HepG2 (cell line): ENCODE measurements at regions not wholly inside any gene's neighbourhood (a gene's known extent, or its start where the extent isn't known, plus 50 kb on each side); places are given as distances from the start of the nearest gene placed in this dataset.

ENCODE experiments used
- ATAC-seq: fragments of 200-7000 bp; cut with Tn5 transposase; 3 replicates; pipeline ENCODE4 v1.9.1; 2020; ENCODE audit warnings: mild to moderate bottlenecking, moderate library complexity
- BruUV-seq: library from RNA; stranded (reverse); fragments of 400-500 nt; replicated peaks from 2 replicates; lab custom pipeline; 2021; lab: Mats Ljungman, UMichigan
- CTCF ChIA-PET: fragments of 300-600 bp; formaldehyde crosslinking; extraction: SDS; loops from one replicate; lab custom pipeline; 2021; ENCODE audit warnings: low total read pairs, inconsistent platforms, low intra/inter-chr PET ratio; lab: Yijun Ruan, JAX
- POLR2A ChIA-PET: fragments of 350-600 bp; sonication (Branson Sonifier 250); formaldehyde crosslinking; loops from one replicate; lab custom pipeline; 2020; ENCODE audit warnings: antibody characterized with exemption, inconsistent platforms; lab: Yijun Ruan, JAX
- DNase-seq: peaks from one replicate; pipeline ENCODE4 v3.0.0-alpha.2; 2015; ENCODE audit warnings: low spot score
- FAIRE-seq: peaks from 3 replicates; lab custom pipeline; 2011; peaks lifted over from hg19 to GRCh38; lab: Jason Lieb, UNC
- H2AFZ ChIP-seq: one replicate; pipeline ENCODE4 v1.6.1; 2011; ENCODE audit warnings: low read length, inconsistent platforms
- H3K27ac ChIP-seq: fragments of 300-600 bp; 3 replicates; pipeline ENCODE4 v1.8.0; 2011; ENCODE audit warnings: mixed run types, mild to moderate bottlenecking, mixed read lengths, low read length, inconsistent platforms; ENCODE audit not compliant: insufficient read depth; ENCODE audit errors: extremely low read length
- H3K27me3 ChIP-seq, 2 experiments: fragments of 200-600 bp in 1 of 2; 2 replicates in 1 of 2; 3 replicates in 1 of 2; pipeline versions ENCODE4 v1.6.0 to v1.8.0; 2011; ENCODE audit warnings: low read length in 2 of 2, mild to moderate bottlenecking in 2 of 2, moderate library complexity in 2 of 2, inconsistent platforms in 1 of 2; ENCODE audit not compliant: insufficient read depth in 2 of 2, control insufficient read depth in 1 of 2
- H3K36me3 ChIP-seq, 2 experiments: fragments of 200-600 bp in 1 of 2; replicated peaks in 1 of 2; 2 replicates in 1 of 2; 3 replicates in 1 of 2; pipeline versions ENCODE4 v1.5.1 to v1.8.0; 2011; ENCODE audit warnings: low read length in 2 of 2, inconsistent platforms in 1 of 2; ENCODE audit not compliant: insufficient read depth in 2 of 2, control insufficient read depth in 1 of 2
- H3K4me1 ChIP-seq: 2 replicates; pipeline ENCODE4 v1.5.1; 2012; ENCODE audit warnings: low read length, inconsistent platforms; ENCODE audit not compliant: insufficient read depth
- H3K4me2 ChIP-seq: 2 replicates; pipeline ENCODE4 v1.6.0; 2011; ENCODE audit warnings: low read depth, low read length, inconsistent platforms
- H3K4me3 ChIP-seq, 3 experiments: fragments of 200-600 bp in 1 of 3; sonication (generic), shearing (Covaris generic) in 1 of 3; replicated peaks in 1 of 3; 2 replicates each; pipeline ENCODE4 v1.5.1; 2011 to 2016; ENCODE audit warnings: low read length in 3 of 3, inconsistent platforms in 2 of 3, low read depth in 2 of 3, mild to moderate bottlenecking in 2 of 3, control low read depth in 1 of 3, mixed read lengths in 1 of 3; ENCODE audit not compliant: insufficient read depth in 1 of 3
- H3K79me2 ChIP-seq: one replicate; pipeline ENCODE4 v1.6.1; 2011; ENCODE audit warnings: low read length, inconsistent platforms; ENCODE audit not compliant: insufficient read depth
- H3K9ac ChIP-seq: 2 replicates; pipeline ENCODE4 v1.6.0; 2011; ENCODE audit warnings: mild to moderate bottlenecking, low read depth, low read length, inconsistent platforms; ENCODE audit not compliant: insufficient read depth
- H3K9me3 ChIP-seq: 2 replicates; pipeline ENCODE4 v1.5.1; 2012; ENCODE audit warnings: mild to moderate bottlenecking, low read length
- H4K20me1 ChIP-seq: 2 replicates; pipeline ENCODE4 v1.6.0; 2011; ENCODE audit warnings: inconsistent platforms, mild to moderate bottlenecking, low read length, moderate library complexity; ENCODE audit not compliant: insufficient read depth
- ADNP ChIP-seq: sonication (generic); formaldehyde crosslinking; IDR thresholded peaks from 2 replicates; pipeline ENCODE4 v1.4.0; 2020; ENCODE audit warnings: missing genetic modification reagents
- KDM1A ChIP-seq: IDR thresholded peaks from 2 replicates; pipeline ENCODE4 v1.6.1; 2016; ENCODE audit warnings: missing compliant biosample characterization
- NR2F6 ChIP-seq, 2 experiments: IDR thresholded peaks; 2 replicates each; pipeline ENCODE4 v1.6.1; 2016; ENCODE audit warnings: antibody characterized with exemption in 1 of 2, mild to moderate bottlenecking in 1 of 2
- RCOR2 ChIP-seq: IDR thresholded peaks from 2 replicates; pipeline ENCODE4 v1.6.1; 2016; ENCODE audit warnings: missing biosample characterization, missing genetic modification reagents
- ZC3H4 ChIP-seq: sonication (generic); formaldehyde crosslinking; IDR thresholded peaks from 2 replicates; pipeline ENCODE4 v1.4.0; 2020; ENCODE audit warnings: missing genetic modification reagents, borderline replicate concordance
- ZFP1 ChIP-seq: IDR thresholded peaks from 2 replicates; pipeline ENCODE4 v1.6.1; 2016
- ZKSCAN5 ChIP-seq: sonication (generic); formaldehyde crosslinking; IDR thresholded peaks from 2 replicates; pipeline ENCODE4 v1.5.1; 2020; ENCODE audit warnings: mild to moderate bottlenecking, missing genetic modification reagents
- ZMYM3 ChIP-seq: sonication (generic); formaldehyde crosslinking; IDR thresholded peaks from 2 replicates; pipeline ENCODE4 v1.5.1; 2020; ENCODE audit warnings: mild to moderate bottlenecking, missing genetic modification reagents
- ZMYM4 ChIP-seq: sonication (generic); formaldehyde crosslinking; IDR thresholded peaks from 2 replicates; pipeline ENCODE4 v1.8.1; 2023; ENCODE audit warnings: mild to moderate bottlenecking, missing genetic modification reagents
- ZNF629 ChIP-seq: sonication (generic); formaldehyde crosslinking; conservative IDR thresholded peaks from 2 replicates; pipeline ENCODE4 v1.5.0; 2020; ENCODE audit warnings: missing genetic modification reagents
- ZNF768 ChIP-seq: sonication (generic); formaldehyde crosslinking; IDR thresholded peaks from 2 replicates; pipeline ENCODE4 v1.4.0; 2020; ENCODE audit warnings: missing genetic modification reagents
- WGBS: methylation state at CpG from one replicate; pipeline ENCODE4 v1.1.6; 2017; ENCODE audit warnings: low lambda C conversion rate; 5-methylcytosine and 5-hydroxymethylcytosine counted together
- in situ Hi-C: cut with HindIII; loops from 2 replicates; pipeline ENCODE4 v1.10.0; 2017; ENCODE audit warnings: low pct_unique_long_range_greater_than_20kb; ENCODE audit not compliant: extremely low pct_ligation_motif_present
- intact Hi-C: fragments of 100-400 bp; cut with micrococcal nuclease; formaldehyde crosslinking; loops from one replicate; pipeline ENCODE4 v1.10.0; 2022; ENCODE audit not compliant: unreplicated experiment
- TF ChIP-seq, protein P1 (sequence below): IDR thresholded peaks from 2 replicates; pipeline ENCODE4 v1.6.1; 2016
- TF ChIP-seq, protein P2 (sequence below): sonication (generic); formaldehyde crosslinking; IDR thresholded peaks from 2 replicates; pipeline ENCODE4 v1.5.0; 2020; ENCODE audit warnings: mild to moderate bottlenecking, missing genetic modification reagents, moderate library complexity
- TF ChIP-seq, protein P3 (sequence below): sonication (generic); formaldehyde crosslinking; IDR thresholded peaks from 2 replicates; pipeline ENCODE4 v1.5.1; 2020; ENCODE audit warnings: missing genetic modification reagents, mild to moderate bottlenecking, borderline replicate concordance
- TF ChIP-seq, protein P4 (sequence below): sonication (generic); formaldehyde crosslinking; IDR thresholded peaks from 2 replicates; pipeline ENCODE4 v1.5.1; 2020; ENCODE audit warnings: mild to moderate bottlenecking, missing genetic modification reagents, moderate library complexity

DNA sequence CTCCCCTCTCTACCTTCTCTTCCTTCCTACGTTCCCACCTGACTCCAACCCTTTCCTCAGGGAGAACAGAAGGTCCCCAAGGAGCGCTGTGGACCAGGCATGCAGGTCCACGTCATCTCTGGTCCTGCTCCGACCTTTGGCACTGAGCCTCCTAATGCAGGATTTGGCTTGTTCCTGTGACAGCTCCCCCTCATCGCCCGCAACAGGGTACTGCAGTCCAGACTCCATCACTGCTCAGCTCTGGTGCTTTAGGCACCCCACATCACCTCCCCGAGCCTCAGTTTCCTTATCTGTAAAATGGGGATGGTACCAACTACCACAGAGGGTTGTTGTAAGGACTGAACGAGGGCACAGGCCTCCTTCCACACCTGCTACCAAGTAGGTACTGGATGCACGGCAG, 54.6 kb downstream of the FHIP2A start:
- FAIRE-seq: peak; percentile 56
- H3K27me3 ChIP-seq: no peaks in the 10 kb centered on the region; a peak in 1 of 5 replicates
- peaks cover 23% of the 10 kb centered on the region for H3K4me1 ChIP-seq
- peak; percentile 89 for ATAC-seq
- ChIA-PET POLR2A (interaction anchor here (1.8 kb wide), 1 partner anchor 62 kb away, joined by 8 read pairs; the partner anchor contains the start of gene TRUB1), CTCF (interaction anchor here (2.0 kb wide), 1 partner anchor 253 kb away, joined by 30 read pairs; no protein-coding TSS in a partner anchor)
- intact Hi-C loops: loop anchor here (2.0 to 10.0 kb wide), 3 partner anchors 54 to 479 kb away; partner anchors contain the start of genes FHIP2A and TRUB1
- H3K9ac ChIP-seq: no peak overlapping the region
- WGBS: 46% methylated on average over 6 of the region's 9 CpGs
- H3K4me2 ChIP-seq: peak overlapping the region; percentile 71
- H3K27ac ChIP-seq: no peak overlapping the region
- peak overlapping the region; percentile 3 to 67 (median 39); a peak in 5 of 6 replicates for H3K4me3 ChIP-seq
- H2AFZ ChIP-seq: peak overlapping the region; percentile 16
- BruUV-seq: no TSS peak
- no peaks in the 10 kb centered on the region for H3K79me2 ChIP-seq
- no peaks in the 10 kb centered on the region for H4K20me1 ChIP-seq
- in situ Hi-C loops: no loop called here
- DNase-seq: peak; percentile 62
- H3K36me3 ChIP-seq: no peaks in the 10 kb centered on the region
- H3K9me3 ChIP-seq: no peaks in the 10 kb centered on the region
- TF ChIP-seq, protein P1, sequence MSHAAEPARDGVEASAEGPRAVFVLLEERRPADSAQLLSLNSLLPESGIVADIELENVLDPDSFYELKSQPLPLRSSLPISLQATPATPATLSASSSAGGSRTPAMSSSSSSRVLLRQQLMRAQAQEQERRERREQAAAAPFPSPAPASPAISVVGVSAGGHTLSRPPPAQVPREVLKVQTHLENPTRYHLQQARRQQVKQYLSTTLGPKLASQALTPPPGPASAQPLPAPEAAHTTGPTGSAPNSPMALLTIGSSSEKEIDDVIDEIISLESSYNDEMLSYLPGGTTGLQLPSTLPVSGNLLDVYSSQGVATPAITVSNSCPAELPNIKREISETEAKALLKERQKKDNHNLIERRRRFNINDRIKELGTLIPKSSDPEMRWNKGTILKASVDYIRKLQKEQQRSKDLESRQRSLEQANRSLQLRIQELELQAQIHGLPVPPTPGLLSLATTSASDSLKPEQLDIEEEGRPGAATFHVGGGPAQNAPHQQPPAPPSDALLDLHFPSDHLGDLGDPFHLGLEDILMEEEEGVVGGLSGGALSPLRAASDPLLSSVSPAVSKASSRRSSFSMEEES (CRISPR knock-in tag): no peak
- TF ChIP-seq ZC3H4 (CRISPR knock-in tag) (no peak), ZNF768 (CRISPR knock-in tag) (peak; percentile 67), ZMYM4 (CRISPR knock-in tag) (peak; percentile 32; the same call in 1 of the 2 replicates), ZNF629 (CRISPR knock-in tag) (peak; percentile 96), ZFP1 (CRISPR knock-in tag) (no peak), ZMYM3 (peak; percentile 87), ADNP (no peak), NR2F6 (IDR thresholded peaks at IDR 0.05) (no peak), NR2F6 (CRISPR knock-in tag; IDR thresholded peaks at IDR 0.05) (0 out of 2 replicates have a peak, but pooled peaks have one; percentile 13), KDM1A (CRISPR knock-in tag) (peak; percentile 45; the same call in 1 of the 2 replicates), ZKSCAN5 (CRISPR knock-in tag) (0 out of 2 replicates have a peak, but pooled peaks have one; percentile 39), RCOR2 (CRISPR knock-in tag) (0 out of 2 replicates have a peak, but pooled peaks have one; percentile 40)
- TF ChIP-seq, protein P2, sequence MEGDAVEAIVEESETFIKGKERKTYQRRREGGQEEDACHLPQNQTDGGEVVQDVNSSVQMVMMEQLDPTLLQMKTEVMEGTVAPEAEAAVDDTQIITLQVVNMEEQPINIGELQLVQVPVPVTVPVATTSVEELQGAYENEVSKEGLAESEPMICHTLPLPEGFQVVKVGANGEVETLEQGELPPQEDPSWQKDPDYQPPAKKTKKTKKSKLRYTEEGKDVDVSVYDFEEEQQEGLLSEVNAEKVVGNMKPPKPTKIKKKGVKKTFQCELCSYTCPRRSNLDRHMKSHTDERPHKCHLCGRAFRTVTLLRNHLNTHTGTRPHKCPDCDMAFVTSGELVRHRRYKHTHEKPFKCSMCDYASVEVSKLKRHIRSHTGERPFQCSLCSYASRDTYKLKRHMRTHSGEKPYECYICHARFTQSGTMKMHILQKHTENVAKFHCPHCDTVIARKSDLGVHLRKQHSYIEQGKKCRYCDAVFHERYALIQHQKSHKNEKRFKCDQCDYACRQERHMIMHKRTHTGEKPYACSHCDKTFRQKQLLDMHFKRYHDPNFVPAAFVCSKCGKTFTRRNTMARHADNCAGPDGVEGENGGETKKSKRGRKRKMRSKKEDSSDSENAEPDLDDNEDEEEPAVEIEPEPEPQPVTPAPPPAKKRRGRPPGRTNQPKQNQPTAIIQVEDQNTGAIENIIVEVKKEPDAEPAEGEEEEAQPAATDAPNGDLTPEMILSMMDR (CRISPR knock-in tag): peak; percentile 57
- TF ChIP-seq, protein P3, sequence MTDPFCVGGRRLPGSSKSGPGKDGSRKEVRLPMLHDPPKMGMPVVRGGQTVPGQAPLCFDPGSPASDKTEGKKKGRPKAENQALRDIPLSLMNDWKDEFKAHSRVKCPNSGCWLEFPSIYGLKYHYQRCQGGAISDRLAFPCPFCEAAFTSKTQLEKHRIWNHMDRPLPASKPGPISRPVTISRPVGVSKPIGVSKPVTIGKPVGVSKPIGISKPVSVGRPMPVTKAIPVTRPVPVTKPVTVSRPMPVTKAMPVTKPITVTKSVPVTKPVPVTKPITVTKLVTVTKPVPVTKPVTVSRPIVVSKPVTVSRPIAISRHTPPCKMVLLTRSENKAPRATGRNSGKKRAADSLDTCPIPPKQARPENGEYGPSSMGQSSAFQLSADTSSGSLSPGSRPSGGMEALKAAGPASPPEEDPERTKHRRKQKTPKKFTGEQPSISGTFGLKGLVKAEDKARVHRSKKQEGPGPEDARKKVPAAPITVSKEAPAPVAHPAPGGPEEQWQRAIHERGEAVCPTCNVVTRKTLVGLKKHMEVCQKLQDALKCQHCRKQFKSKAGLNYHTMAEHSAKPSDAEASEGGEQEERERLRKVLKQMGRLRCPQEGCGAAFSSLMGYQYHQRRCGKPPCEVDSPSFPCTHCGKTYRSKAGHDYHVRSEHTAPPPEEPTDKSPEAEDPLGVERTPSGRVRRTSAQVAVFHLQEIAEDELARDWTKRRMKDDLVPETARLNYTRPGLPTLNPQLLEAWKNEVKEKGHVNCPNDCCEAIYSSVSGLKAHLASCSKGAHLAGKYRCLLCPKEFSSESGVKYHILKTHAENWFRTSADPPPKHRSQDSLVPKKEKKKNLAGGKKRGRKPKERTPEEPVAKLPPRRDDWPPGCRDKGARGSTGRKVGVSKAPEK (CRISPR knock-in tag): 0 out of 2 replicates have a peak, but pooled peaks have one; percentile 56
- TF ChIP-seq, protein P4, sequence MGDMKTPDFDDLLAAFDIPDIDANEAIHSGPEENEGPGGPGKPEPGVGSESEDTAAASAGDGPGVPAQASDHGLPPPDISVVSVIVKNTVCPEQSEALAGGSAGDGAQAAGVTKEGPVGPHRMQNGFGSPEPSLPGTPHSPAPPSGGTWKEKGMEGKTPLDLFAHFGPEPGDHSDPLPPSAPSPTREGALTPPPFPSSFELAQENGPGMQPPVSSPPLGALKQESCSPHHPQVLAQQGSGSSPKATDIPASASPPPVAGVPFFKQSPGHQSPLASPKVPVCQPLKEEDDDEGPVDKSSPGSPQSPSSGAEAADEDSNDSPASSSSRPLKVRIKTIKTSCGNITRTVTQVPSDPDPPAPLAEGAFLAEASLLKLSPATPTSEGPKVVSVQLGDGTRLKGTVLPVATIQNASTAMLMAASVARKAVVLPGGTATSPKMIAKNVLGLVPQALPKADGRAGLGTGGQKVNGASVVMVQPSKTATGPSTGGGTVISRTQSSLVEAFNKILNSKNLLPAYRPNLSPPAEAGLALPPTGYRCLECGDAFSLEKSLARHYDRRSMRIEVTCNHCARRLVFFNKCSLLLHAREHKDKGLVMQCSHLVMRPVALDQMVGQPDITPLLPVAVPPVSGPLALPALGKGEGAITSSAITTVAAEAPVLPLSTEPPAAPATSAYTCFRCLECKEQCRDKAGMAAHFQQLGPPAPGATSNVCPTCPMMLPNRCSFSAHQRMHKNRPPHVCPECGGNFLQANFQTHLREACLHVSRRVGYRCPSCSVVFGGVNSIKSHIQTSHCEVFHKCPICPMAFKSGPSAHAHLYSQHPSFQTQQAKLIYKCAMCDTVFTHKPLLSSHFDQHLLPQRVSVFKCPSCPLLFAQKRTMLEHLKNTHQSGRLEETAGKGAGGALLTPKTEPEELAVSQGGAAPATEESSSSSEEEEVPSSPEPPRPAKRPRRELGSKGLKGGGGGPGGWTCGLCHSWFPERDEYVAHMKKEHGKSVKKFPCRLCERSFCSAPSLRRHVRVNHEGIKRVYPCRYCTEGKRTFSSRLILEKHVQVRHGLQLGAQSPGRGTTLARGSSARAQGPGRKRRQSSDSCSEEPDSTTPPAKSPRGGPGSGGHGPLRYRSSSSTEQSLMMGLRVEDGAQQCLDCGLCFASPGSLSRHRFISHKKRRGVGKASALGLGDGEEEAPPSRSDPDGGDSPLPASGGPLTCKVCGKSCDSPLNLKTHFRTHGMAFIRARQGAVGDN (CRISPR knock-in tag): peak; percentile 38; the same call in 1 of the 2 replicates
